GM12875 (cell line): ENCODE measurements at regions not wholly inside any gene's neighbourhood (a gene's known extent, or its start where the extent isn't known, plus 50 kb on each side); places are given as distances from the start of the nearest gene placed in this dataset.

Experiments used
- H3K4me3 ChIP-seq: one replicate; pipeline ENCODE4 v1.5.1; 2011; ENCODE audit warnings: low read depth, low read length, control low read depth
- TF ChIP-seq, protein P1 (sequence below): IDR thresholded peaks from 2 replicates; pipeline ENCODE4 v1.5.1; 2011; ENCODE audit warnings: low read depth, mild to moderate bottlenecking, control low read depth, inconsistent platforms, low read length, moderate library complexity, borderline replicate concordance; ENCODE audit not compliant: insufficient read depth

GRCh38 chr2:128554151-128554769, 235.6 kb upstream of the HS6ST1 start:
- no peak overlapping the region for H3K4me3 ChIP-seq
- TF ChIP-seq, protein P1, sequence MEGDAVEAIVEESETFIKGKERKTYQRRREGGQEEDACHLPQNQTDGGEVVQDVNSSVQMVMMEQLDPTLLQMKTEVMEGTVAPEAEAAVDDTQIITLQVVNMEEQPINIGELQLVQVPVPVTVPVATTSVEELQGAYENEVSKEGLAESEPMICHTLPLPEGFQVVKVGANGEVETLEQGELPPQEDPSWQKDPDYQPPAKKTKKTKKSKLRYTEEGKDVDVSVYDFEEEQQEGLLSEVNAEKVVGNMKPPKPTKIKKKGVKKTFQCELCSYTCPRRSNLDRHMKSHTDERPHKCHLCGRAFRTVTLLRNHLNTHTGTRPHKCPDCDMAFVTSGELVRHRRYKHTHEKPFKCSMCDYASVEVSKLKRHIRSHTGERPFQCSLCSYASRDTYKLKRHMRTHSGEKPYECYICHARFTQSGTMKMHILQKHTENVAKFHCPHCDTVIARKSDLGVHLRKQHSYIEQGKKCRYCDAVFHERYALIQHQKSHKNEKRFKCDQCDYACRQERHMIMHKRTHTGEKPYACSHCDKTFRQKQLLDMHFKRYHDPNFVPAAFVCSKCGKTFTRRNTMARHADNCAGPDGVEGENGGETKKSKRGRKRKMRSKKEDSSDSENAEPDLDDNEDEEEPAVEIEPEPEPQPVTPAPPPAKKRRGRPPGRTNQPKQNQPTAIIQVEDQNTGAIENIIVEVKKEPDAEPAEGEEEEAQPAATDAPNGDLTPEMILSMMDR = no peak

DNA sequence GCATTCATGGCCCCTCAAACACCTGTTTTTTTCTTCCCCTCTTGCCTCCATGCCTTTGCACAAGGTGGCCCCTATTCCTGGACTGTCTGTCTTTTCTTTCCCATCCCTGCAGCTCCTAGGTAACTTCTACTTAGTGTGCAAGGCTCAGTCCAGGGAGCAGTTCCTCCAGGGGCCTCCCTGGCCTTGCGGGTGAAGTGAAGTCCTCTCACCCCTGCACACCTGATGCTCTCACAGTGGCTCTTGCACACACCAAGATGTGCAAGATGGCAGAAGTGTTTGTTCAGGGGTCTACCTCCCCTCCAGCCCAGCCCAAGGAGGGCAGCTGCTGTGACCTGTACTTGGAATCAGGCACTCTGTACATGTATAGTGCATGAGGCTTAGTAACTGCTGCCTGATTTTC, 236.8 kb upstream of the HS6ST1 start:
- no peak overlapping the region for H3K4me3 ChIP-seq
- TF ChIP-seq, protein P1 = no peak

DNA sequence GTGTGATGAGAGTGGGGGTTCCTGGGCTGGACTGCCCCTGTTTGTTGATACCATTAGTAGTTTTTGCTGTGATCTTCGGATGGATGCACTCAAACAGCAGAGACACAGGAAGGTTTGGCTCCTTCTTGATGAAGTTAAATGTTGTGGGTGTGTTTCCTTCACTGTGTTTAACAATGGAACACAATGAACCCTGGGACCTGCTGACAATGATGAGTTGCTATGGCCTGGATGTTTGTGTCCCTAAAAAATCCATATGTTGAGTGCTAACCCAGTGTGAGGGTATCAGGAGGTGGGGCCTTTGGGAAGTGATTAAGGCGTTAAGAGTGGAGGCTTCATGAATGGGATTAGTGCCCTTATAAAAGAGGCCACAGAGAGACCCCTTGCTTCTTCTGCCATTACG, 237.4 kb upstream of the HS6ST1 start:
- H3K4me3 ChIP-seq = no peak overlapping the region
- TF ChIP-seq, protein P1 = no peak

DNA sequence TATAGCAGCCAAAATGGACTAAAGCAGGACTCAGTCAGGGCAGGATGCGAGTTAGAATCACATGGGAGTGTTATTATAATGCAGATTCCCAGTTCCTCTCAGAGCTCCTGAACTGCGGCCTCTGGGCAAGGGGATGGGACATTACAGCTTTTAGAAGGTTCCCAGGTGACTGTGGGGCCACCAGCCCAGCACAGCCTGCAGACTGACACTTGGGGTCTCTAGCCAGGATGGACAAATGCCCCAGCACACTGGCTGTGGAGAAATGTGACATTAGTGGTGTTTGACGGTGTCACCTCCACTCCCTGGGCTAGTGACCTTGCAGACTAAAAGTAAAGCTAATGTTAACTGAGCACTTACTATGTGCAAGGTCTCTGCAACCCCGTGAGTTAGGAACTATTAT, 238.0 kb upstream of the HS6ST1 start:
- H3K4me3 ChIP-seq = no peak overlapping the region
- TF ChIP-seq, protein P1 = no peak

DNA sequence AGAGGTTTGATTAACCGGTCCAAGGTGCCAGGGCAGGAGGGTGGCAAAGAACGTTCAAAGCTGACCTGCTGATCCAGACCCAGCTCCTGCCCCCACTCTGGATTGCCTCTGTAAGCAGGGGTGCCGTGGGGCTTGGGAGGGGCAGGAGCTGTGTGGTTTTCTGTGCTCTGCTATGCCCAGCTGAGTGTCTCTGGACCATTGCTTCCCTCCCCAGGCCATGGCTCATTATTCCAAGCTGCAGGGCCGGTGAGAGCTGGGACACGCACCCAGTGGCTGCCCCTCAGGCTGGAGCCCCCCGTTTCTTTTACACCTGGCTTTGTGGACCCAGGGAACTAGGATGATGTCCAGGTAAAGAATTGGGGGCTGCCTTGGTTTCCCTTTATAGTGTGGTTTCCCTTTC, 238.4 kb upstream of the HS6ST1 start:
- TF ChIP-seq, protein P1 = no peak
- H3K4me3 ChIP-seq = no peak overlapping the region

DNA sequence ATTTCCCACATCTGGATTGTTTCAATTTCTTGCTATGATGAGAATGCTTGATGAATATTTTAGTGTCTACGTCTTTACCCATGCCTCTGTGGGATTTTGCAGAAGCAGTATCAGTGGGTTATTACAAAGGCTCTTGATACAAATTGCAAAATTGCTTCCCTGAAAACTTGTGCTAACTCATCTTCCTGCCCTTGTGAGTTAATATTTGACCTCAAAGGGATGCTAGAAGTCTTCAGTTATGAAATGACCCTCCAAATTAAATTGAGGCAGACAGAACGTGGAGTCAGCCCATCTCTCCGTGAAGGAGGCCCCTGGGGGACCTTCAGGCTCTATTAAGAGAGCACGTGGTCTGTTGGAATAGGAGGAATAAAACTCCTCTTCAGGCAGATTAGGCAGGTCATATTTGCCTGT, 239.2 kb upstream of the HS6ST1 start:
- TF ChIP-seq, protein P1 = no peak
- no peak overlapping the region for H3K4me3 ChIP-seq

- TF ChIP-seq, protein P1 = no peak
- H3K4me3 ChIP-seq = no peak overlapping the region
Observed at GRCh38 chr2:128558441-128558840, 239.8 kb upstream of the HS6ST1 start.
